ENCODE measurements at regions not wholly inside any gene's neighbourhood (a gene's known extent, or its start where the extent isn't known, plus 50 kb on each side); places are given as distances from the start of the nearest gene placed in this dataset.

DNA sequence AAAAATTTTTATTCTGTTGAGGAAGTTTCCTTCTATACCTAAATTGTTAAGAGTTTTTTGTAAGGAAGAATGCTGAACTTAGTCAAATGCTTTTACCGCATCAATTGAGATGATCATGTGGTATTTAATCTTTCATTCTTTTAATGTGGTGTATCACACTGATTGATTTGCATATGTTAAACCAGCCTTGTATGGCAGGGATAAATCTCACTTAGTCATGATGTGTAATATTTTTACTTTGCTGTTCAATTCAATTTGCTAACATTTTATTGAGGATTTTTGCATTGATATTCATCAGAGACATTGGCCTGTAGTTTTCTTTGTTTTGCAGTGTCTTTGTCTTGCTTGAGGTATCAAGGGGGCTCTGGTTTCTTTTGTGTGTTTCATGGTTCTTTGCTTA lies 125.3 kb upstream of the MEF2C start:
- no peak for DNase-seq
- H3K9me3 Mint-ChIP-seq, result peaks cover 2% of the 10 kb centered on the region
- H3K27ac Mint-ChIP-seq, result no peak overlapping the region
- no peaks in the 10 kb centered on the region for H3K4me1 Mint-ChIP-seq
- no peaks in the 10 kb centered on the region for H3K36me3 Mint-ChIP-seq
- peaks cover 5% of the 10 kb centered on the region for H3K27me3 Mint-ChIP-seq
- no peak overlapping the region for H3K4me3 Mint-ChIP-seq

DNA sequence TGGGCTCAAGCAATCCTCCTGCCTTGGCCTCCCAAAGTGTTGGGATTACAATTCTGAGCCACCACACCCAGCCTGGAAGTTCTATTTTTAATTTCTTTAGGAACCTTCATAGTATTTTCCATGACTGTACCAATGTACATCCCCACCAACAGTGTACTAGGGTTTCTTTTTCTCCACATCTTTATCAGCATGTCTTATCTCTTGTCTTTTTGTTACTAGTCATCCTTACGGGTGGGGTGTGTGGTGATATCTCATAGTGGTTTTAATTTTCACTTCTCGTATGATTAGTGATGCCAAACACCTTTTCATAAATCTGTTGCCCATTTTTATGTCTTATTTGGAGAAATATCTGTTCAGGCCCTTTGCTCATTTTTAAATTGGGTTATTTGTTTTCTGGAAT lies 123.0 kb upstream of the MEF2C start:
- H3K9me3 Mint-ChIP-seq, result peaks cover 2% of the 10 kb centered on the region
- DNase-seq, result no peak
- no peaks in the 10 kb centered on the region for H3K36me3 Mint-ChIP-seq
- H3K4me3 Mint-ChIP-seq, result no peak overlapping the region
- H3K27ac Mint-ChIP-seq, result no peak overlapping the region
- peaks cover 5% of the 10 kb centered on the region for H3K27me3 Mint-ChIP-seq
- H3K4me1 Mint-ChIP-seq, result no peaks in the 10 kb centered on the region

DNA sequence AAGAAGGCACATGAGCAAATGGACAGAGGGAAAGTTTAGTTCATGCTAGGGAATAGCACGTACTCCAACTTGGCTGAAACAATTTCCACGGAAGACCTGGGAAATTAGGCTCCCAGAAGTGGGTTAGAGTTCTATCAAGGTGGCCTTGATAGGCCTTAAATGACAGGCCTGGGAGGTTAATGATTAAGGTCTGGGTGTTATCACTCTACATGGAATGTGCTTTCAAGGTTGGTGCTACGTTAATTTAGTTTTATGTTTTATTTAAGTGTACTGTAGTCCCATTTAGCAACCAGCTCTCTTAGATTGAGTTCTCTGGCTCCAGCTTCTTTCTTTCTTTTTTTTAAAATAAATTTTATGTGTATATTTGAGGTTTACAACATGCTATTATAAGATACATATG lies 121.4 kb upstream of the MEF2C start:
- no peaks in the 10 kb centered on the region for H3K27me3 Mint-ChIP-seq
- no peak overlapping the region for H3K4me3 Mint-ChIP-seq
- H3K27ac Mint-ChIP-seq, result no peak overlapping the region
- H3K4me1 Mint-ChIP-seq, result no peaks in the 10 kb centered on the region
- no peaks in the 10 kb centered on the region for H3K36me3 Mint-ChIP-seq
- no peak for DNase-seq
- H3K9me3 Mint-ChIP-seq, result peaks cover 2% of the 10 kb centered on the region

DNA sequence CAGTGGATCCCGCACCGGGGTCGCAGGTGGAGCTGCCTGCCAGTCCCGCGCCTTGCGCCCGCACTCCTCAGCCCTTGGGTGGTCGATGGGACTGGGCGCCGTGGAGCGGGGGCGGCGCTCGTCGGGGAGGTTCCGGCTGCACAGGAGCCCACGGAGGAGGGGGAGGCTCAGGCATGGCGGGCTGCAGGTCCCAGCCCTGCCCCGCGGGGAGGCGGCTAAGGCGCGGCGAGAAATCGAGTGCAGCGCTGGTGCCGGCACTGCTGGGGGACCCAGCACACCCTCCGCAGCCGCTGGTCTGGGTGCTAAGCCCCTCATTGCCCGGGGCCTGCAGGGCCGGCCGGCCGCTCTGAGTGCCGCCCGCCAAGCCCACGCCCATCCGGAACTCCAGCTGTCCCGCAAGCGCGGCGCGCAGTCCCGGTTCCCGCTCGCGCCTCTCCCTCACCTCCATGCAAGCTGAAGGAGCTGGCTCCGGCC lies 120.6 kb upstream of the MEF2C start:
- Mint-ChIP-seq H3K27me3 (no peaks in the 10 kb centered on the region), H3K36me3 (no peaks in the 10 kb centered on the region), H3K4me1 (no peaks in the 10 kb centered on the region), H3K4me3 (no peak overlapping the region), H3K9me3 (peaks cover 2% of the 10 kb centered on the region), H3K27ac (no peak overlapping the region)
- no peak for DNase-seq

DNA sequence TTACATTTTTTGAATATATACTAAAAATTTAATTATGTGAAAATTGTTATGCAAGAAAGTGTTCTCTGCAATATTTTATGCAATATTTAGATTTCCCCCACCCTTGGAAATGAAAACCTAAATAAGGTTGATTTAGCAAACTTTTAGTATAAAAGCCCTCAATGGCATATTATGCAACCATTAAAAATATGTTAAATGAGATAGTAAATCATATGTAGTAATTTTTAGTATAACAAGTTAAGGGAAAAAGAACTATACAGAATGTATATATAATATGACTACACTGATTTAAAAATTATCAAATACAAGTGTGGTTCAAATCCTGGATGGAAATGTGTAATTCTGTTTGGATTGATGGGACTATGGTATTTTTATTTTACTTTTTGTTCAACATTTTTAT lies 116.9 kb upstream of the MEF2C start:
- Mint-ChIP-seq H3K4me1 (no peaks in the 10 kb centered on the region), H3K36me3 (no peaks in the 10 kb centered on the region), H3K9me3 (peaks cover 2% of the 10 kb centered on the region), H3K27me3 (peaks cover 4% of the 10 kb centered on the region), H3K4me3 (no peak overlapping the region), H3K27ac (no peak overlapping the region)
- DNase-seq, result no peak

DNA sequence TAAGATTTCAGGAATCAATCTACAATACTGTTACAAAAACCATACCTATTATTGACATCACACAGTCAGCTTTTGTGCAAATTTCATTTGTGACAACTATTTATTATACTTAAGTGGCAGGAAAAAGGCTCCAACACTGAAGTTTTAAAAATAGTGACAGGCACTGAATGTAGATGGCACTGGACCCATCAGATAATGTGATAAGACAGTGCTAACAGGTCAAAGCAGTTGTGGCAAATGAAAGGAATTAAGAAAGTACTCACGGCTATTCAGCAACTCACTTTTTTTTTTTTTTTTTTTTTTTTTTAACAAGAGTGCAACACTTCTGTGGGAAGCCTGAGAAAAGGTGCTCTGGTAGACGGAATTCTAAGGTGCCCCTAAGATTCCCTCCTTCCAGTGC lies 115.0 kb upstream of the MEF2C start:
- no peak for DNase-seq
- Mint-ChIP-seq H3K36me3 (no peaks in the 10 kb centered on the region), H3K27ac (no peak overlapping the region), H3K9me3 (no peaks in the 10 kb centered on the region), H3K27me3 (peaks cover 4% of the 10 kb centered on the region), H3K4me1 (no peaks in the 10 kb centered on the region), H3K4me3 (no peak overlapping the region)

DNA sequence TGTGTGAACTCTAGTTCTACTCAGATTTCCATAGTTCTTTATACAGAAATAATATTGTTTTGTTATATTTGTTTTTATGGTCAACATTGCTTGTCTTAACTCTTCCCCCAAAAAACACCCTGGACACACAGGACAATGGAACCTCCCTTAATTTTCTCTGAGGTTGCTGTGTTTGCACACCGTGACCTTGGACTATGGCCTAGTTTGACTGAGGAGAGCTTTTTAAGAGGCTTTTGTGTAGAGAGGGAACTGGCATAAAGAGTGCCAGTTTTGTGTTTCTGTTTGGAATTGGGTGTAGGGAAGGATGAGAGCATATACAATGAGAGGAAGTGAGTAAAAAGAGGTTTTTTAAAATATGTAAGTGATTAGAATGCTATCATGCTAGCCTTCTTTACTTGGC lies 101.1 kb upstream of the MEF2C start:
- peaks cover 14% of the 10 kb centered on the region for H3K4me1 Mint-ChIP-seq
- no peak for DNase-seq
- H3K27ac Mint-ChIP-seq, result no peak overlapping the region
- H3K9me3 Mint-ChIP-seq, result no peaks in the 10 kb centered on the region
- no peaks in the 10 kb centered on the region for H3K36me3 Mint-ChIP-seq
- H3K4me3 Mint-ChIP-seq, result no peak overlapping the region
- H3K27me3 Mint-ChIP-seq, result peaks cover 14% of the 10 kb centered on the region

DNA sequence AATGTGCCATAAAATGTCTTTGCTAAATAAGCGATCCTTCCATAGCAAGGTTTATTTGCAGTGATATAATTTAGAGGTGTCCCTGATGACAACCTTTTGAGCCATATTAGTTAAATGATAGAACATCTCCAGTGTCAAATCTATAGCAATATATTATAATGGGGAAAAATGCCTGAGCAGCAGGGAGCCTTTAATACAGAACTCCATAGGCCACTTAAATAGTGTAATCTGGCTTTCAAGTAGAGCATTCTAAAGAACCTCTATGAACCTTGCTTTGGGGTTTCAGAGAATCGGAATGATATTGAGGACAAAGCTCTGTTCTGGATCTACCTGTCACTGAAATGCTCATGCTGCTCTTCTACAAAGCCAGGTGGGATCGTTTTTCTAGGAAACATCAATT lies 96.7 kb upstream of the MEF2C start:
- peaks cover 11% of the 10 kb centered on the region for H3K27me3 Mint-ChIP-seq
- no peaks in the 10 kb centered on the region for H3K36me3 Mint-ChIP-seq
- H3K4me1 Mint-ChIP-seq, result peaks cover 15% of the 10 kb centered on the region
- no peak for DNase-seq
- no peak overlapping the region for H3K4me3 Mint-ChIP-seq
- H3K9me3 Mint-ChIP-seq, result no peaks in the 10 kb centered on the region
- peak overlapping the region; percentile 22 for H3K27ac Mint-ChIP-seq

DNA sequence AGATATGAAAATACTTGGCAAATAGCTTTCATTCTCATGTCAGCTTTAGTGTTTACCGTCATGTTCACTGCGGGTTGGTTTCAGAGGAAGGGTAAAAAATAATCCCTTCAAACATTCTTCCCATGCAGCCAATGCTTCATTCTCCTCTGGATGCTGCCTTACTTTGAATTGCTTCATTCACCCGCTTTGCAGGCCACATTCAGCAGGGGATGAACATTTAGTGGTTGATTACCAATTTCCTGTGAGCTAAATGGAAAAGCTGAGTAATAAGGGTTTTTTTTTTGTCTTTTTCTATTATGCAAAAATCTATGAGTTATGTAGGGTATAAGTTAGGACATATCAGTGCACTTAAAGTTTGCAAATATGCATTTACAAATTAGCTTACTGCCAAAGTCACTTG lies 96.3 kb upstream of the MEF2C start:
- H3K36me3 Mint-ChIP-seq, result no peaks in the 10 kb centered on the region
- no peak overlapping the region for H3K4me3 Mint-ChIP-seq
- H3K9me3 Mint-ChIP-seq, result no peaks in the 10 kb centered on the region
- no peak overlapping the region for H3K27ac Mint-ChIP-seq
- peak; percentile 19 for DNase-seq
- peaks cover 11% of the 10 kb centered on the region for H3K27me3 Mint-ChIP-seq
- H3K4me1 Mint-ChIP-seq, result peaks cover 15% of the 10 kb centered on the region

DNA sequence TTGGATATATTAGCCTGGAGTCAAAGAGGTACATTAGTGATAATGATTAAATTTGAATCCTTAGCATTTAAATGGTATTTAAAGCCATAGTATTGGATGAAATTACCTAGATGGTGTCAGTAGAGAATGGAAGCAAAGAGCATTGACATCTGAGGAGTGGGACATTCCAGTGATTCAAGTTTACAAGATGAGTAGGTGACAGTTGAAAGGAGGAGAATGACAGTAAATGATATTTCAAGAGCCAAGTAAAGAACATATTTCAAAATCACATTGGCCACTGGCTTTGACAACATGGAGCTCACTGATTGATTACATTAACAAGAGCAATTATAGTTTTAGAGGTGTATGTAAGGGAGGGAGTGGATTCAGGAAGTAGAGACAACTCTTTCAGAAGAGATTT lies 93.9 kb upstream of the MEF2C start:
- Mint-ChIP-seq H3K4me3 (no peak overlapping the region), H3K4me1 (peaks cover 15% of the 10 kb centered on the region), H3K27me3 (peaks cover 6% of the 10 kb centered on the region), H3K27ac (no peak overlapping the region), H3K9me3 (no peaks in the 10 kb centered on the region), H3K36me3 (no peaks in the 10 kb centered on the region)
- no peak for DNase-seq

DNA sequence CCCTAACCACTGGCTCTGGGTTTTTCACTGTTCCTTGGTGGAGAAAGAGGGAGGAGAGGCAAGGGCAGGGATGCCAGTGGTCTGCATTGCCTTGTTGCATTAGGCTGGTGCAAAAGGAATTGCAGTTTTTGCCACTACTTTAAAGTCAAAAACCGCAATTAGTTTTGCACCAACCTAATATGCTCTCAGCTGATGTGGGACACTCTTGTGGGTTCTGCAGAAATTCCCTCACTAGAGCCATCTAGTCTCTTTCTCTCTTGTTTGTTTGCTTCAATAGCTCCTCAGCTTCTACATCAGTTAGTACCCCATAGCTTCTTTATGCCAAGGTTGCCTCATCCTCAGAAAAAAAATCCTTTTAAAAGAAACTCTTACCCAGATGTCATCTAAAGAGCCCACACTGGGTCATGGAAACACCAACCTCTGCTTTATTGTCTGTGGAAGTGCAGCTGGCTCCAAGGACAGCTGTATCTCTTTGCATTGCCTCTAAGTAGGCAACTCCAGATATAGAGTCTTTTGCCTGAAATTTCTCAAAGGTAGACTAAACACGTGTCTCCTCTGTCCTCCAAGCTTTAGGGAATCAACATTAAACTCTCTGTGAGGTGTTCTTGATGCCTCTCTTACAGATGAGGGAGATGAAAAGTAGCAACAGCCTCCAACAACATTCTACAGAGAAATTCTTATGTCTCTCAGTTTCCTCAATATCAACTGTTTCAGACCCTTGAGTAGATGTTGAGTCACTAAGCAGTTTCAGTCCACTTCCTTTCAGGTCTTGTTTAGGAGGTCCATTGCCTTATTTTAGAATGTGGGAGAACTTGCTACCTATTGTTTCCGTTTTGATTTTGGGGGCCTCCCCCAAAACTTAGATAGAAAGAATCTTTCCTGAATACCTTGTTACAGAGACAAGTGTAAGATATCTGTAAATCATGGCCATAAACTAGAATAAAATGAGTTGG lies 84.9 kb upstream of the MEF2C start:
- Mint-ChIP-seq H3K4me1 (peaks cover 12% of the 10 kb centered on the region), H3K4me3 (no peak overlapping the region), H3K27ac (no peak overlapping the region), H3K27me3 (peaks cover 13% of the 10 kb centered on the region), H3K9me3 (peaks cover 1% of the 10 kb centered on the region), H3K36me3 (no peaks in the 10 kb centered on the region)
- DNase-seq, result no peak

DNA sequence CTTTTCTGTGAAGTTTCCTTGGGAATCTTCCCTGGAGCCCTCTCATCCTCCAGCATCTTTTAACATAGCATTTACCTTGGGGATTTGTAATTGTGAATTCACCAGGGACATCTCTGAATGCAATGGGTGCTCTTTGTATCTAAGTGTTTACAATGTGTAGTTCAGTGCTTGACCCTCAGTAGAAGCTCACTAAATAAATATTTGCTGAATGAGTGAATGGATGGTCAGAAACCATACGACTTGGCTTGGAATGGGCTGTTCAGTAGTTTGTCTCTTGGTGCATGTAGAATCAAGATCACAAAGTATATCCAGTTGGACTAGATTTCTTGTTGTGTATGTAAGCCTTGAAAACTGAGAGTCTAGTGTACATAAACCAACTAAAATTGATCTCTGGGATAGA lies 81.8 kb upstream of the MEF2C start:
- no peak for DNase-seq
- H3K36me3 Mint-ChIP-seq, result no peaks in the 10 kb centered on the region
- H3K4me3 Mint-ChIP-seq, result no peak overlapping the region
- H3K9me3 Mint-ChIP-seq, result peaks cover 5% of the 10 kb centered on the region
- no peak overlapping the region for H3K27ac Mint-ChIP-seq
- peaks cover 13% of the 10 kb centered on the region for H3K27me3 Mint-ChIP-seq
- H3K4me1 Mint-ChIP-seq, result peaks cover 12% of the 10 kb centered on the region

DNA sequence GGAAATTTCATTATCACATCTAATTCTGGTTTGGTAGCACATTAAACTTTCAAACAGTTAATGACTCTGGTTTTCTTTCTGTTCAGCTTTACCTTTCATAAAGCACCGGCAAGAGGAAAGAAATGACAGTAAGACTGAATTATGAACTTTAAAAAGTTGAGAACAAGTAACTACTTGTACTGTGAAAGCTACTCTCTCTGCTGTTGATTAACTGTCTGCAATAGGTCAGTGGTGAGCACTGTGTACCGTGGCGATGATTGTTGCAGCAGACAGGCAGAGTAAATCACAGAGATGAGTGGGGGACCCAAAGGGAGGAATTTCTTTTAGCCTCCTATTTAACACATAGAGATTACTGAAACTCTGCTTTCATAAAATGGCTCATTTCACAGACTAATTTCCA lies 74.0 kb upstream of the MEF2C start:
- H3K27me3 Mint-ChIP-seq, result peaks cover 29% of the 10 kb centered on the region
- no peak for DNase-seq
- H3K27ac Mint-ChIP-seq, result no peak overlapping the region
- H3K36me3 Mint-ChIP-seq, result no peaks in the 10 kb centered on the region
- no peak overlapping the region for H3K4me3 Mint-ChIP-seq
- H3K9me3 Mint-ChIP-seq, result peaks cover 3% of the 10 kb centered on the region
- H3K4me1 Mint-ChIP-seq, result no peaks in the 10 kb centered on the region

DNA sequence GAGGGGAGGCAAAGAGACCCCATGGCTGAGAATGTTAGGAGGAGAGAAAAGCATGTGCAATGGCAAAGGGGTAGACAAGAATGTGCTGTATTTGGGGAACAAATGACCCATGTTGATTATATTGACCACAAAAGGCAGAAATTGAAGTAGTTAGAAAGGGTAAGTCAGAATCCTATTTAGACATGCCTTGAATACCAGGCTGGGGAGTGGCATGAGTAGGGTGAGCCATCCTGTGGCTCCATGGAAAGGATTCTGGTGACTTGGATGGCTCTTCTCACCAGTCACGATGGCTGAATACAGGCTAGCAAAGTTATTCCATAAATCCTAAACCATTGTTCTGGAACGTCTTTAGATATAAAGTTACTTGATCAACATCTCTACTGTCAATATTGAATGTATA lies 73.4 kb upstream of the MEF2C start:
- Mint-ChIP-seq H3K4me3 (no peak overlapping the region), H3K4me1 (no peaks in the 10 kb centered on the region), H3K36me3 (no peaks in the 10 kb centered on the region), H3K27ac (no peak overlapping the region), H3K27me3 (peaks cover 29% of the 10 kb centered on the region), H3K9me3 (peaks cover 3% of the 10 kb centered on the region)
- no peak for DNase-seq

DNA sequence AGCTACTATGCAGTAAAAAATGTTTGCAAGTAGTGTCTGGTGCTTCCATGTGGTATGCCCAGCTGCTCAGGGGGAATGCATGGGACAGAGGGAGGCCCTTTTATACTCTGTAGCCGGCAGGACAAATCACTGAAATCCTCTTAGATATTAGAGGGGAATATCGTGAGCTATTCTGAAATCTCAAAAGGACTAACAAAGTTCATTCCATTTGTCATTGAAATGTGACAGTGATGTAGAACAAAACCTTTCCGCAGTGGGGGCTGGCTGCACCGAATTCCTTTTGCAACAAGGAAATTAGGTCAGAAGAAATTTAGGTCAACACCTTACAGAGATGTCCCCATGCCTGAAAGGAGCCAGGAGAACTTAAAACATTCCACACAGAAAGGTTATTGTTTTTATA lies 72.4 kb upstream of the MEF2C start:
- DNase-seq, result no peak
- Mint-ChIP-seq H3K4me3 (no peak overlapping the region), H3K27ac (no peak overlapping the region), H3K36me3 (no peaks in the 10 kb centered on the region), H3K27me3 (peaks cover 22% of the 10 kb centered on the region), H3K9me3 (no peaks in the 10 kb centered on the region), H3K4me1 (no peaks in the 10 kb centered on the region)

DNA sequence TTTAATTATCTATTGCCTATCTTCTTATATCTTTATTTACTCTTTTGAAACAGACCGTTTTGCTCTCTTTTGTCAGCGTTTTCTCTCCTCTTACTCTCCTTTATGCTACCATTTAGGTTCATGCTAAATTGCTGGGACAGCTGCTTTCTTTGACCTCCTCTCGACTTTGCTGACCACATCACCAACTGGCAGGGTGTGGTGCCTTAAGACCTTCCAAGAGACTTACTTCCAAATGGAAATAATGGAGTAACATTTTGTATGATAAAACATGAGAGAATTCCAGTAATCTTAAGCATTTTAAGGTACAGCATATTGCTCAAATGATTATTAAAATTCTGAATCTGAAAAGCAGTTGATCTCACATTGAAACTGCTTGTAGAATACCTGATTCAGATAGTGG lies 71.5 kb upstream of the MEF2C start:
- Mint-ChIP-seq H3K27me3 (peaks cover 18% of the 10 kb centered on the region), H3K9me3 (no peaks in the 10 kb centered on the region), H3K36me3 (no peaks in the 10 kb centered on the region), H3K4me3 (no peak overlapping the region), H3K27ac (no peak overlapping the region), H3K4me1 (no peaks in the 10 kb centered on the region)
- DNase-seq, result no peak
